ENCODE measurements at regions not wholly inside any gene's neighbourhood (a gene's known extent, or its start where the extent isn't known, plus 50 kb on each side); places are given as distances from the start of the nearest gene placed in this dataset.

DNA sequence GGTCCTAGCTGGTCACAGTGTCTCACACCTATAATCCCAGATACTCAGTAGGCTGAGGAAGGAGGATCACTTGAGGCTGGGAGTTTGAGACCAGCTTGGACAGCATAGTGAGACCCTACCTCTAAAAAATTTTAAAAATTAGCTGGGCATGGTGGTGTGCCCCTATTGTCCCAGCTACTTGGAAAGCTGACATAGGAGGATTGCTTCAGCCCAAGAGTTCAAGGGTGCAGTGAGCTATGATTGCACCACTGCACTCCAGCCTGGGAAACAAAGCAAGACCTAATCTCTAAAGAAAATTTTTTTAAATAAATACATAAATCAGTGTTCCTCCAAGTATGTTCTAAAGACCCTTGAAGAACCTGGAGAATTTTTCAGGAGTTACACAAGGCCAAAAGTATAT, 50.6 kb upstream of the GNAO1 start:
- ChIA-PET POLR2A (no interaction called here), CTCF (no interaction called here)
- H3K4me1 Mint-ChIP-seq, result peaks cover 9% of the 10 kb centered on the region
- peaks cover 4% of the 10 kb centered on the region; the same call in 1 of the 2 replicates for H3K9me3 Mint-ChIP-seq
- no peak overlapping the region for H3K4me3 Mint-ChIP-seq
- no peak for TF ChIP-seq CREM (CRISPR knock-in tag; IDR thresholded peaks at IDR 0.05)
- TF ChIP-seq IRF2 (CRISPR knock-in tag; IDR thresholded peaks at IDR 0.05; ENCODE audit: borderline replicate concordance, low read depth), result no peak
- no peak for TF ChIP-seq MYBL2 (CRISPR knock-in tag; IDR thresholded peaks at IDR 0.05)
- TF ChIP-seq ZNF263 (CRISPR knock-in tag; IDR thresholded peaks at IDR 0.05; ENCODE audit: low read depth), result no peak
- TF ChIP-seq, protein P1, sequence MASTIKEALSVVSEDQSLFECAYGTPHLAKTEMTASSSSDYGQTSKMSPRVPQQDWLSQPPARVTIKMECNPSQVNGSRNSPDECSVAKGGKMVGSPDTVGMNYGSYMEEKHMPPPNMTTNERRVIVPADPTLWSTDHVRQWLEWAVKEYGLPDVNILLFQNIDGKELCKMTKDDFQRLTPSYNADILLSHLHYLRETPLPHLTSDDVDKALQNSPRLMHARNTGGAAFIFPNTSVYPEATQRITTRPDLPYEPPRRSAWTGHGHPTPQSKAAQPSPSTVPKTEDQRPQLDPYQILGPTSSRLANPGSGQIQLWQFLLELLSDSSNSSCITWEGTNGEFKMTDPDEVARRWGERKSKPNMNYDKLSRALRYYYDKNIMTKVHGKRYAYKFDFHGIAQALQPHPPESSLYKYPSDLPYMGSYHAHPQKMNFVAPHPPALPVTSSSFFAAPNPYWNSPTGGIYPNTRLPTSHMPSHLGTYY (CRISPR knock-in tag; IDR thresholded peaks at IDR 0.05), result no peak
- TF ChIP-seq PRRX2 (CRISPR knock-in tag; IDR thresholded peaks at IDR 0.05), result no peak
- TF ChIP-seq ARID4B (CRISPR knock-in tag; IDR thresholded peaks at IDR 0.05; ENCODE audit: borderline replicate concordance), result no peak
- TF ChIP-seq GRHL2 (CRISPR knock-in tag; IDR thresholded peaks at IDR 0.05; ENCODE audit: insufficient replicate concordance, severe bottlenecking), result no peak
- no peak for TF ChIP-seq TCF7 (CRISPR knock-in tag; IDR thresholded peaks at IDR 0.05; ENCODE audit: low read depth)
- TF ChIP-seq NR2C2 (CRISPR knock-in tag; IDR thresholded peaks at IDR 0.05), result no peak
- TF ChIP-seq CBFB (CRISPR knock-in tag; IDR thresholded peaks at IDR 0.05; ENCODE audit: low read depth), result no peak
- TF ChIP-seq ELF4 (CRISPR knock-in tag; IDR thresholded peaks at IDR 0.05; ENCODE audit: low read depth), result no peak
- TF ChIP-seq, protein P2, sequence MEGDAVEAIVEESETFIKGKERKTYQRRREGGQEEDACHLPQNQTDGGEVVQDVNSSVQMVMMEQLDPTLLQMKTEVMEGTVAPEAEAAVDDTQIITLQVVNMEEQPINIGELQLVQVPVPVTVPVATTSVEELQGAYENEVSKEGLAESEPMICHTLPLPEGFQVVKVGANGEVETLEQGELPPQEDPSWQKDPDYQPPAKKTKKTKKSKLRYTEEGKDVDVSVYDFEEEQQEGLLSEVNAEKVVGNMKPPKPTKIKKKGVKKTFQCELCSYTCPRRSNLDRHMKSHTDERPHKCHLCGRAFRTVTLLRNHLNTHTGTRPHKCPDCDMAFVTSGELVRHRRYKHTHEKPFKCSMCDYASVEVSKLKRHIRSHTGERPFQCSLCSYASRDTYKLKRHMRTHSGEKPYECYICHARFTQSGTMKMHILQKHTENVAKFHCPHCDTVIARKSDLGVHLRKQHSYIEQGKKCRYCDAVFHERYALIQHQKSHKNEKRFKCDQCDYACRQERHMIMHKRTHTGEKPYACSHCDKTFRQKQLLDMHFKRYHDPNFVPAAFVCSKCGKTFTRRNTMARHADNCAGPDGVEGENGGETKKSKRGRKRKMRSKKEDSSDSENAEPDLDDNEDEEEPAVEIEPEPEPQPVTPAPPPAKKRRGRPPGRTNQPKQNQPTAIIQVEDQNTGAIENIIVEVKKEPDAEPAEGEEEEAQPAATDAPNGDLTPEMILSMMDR (IDR thresholded peaks at IDR 0.05), result no peak
- TF ChIP-seq CDX4 (CRISPR knock-in tag; IDR thresholded peaks at IDR 0.05; ENCODE audit: borderline replicate concordance), result no peak
- TF ChIP-seq SOX15 (CRISPR knock-in tag; IDR thresholded peaks at IDR 0.05), result no peak
- TF ChIP-seq GABPB1 (CRISPR knock-in tag; IDR thresholded peaks at IDR 0.05), result no peak
- TF ChIP-seq, protein P3, sequence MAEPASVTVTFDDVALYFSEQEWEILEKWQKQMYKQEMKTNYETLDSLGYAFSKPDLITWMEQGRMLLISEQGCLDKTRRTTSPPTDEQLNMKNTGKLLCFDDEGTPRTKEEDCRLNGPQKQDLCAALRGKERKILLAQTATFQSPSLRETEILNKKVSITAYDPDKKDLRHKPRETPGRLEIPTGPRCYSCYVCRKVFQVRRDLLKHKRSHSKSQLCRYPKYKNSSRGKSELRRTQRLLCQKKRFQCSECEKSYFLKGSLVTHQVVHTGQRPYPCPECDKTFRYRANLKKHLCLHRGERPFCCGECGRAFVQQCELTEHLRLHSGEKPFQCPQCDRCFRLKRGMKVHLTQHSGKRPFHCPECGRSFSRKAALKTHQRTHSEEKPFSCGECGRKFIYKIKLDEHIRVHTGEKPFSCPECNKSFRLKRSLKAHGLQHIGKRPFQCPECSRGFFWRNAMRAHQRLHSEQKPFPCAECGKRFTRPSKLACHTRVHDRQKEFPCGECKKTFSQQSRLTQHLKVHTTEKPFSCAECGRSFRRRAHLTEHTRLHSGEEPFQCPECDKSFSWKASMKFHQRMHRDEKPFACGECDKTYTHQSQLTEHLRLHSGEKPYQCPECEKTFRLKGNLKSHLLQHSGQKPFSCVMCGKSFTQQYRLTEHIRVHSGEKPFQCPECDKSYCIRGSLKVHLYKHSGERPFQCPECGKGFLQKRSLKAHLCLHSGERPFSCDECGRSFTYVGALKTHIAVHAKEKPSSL (CRISPR knock-in tag; conservative IDR thresholded peaks at IDR 0.05), result no peak
- TF ChIP-seq SMAD4 (CRISPR knock-in tag; IDR thresholded peaks at IDR 0.05), result no peak
- H3K36me3 Mint-ChIP-seq, result no peaks in the 10 kb centered on the region
- H3K27me3 Mint-ChIP-seq (ENCODE audit: low read depth), result peaks cover 6% of the 10 kb centered on the region; the same call in 1 of the 2 replicates
- H3K27ac Mint-ChIP-seq, result no peak overlapping the region
- DNase-seq (ENCODE audit: low spot score) (no peak), ATAC-seq (no peak)
